NCI-H2029 (cell line): ENCODE measurements at regions not wholly inside any gene's neighbourhood (a gene's known extent, or its start where the extent isn't known, plus 50 kb on each side); places are given as distances from the start of the nearest gene placed in this dataset.
"Not testable (repeated sequence)": the region's sequence is repeated elsewhere in the genome, so short reads cannot be mapped to it uniquely, and the experiment has no call there.

Source experiments
- DNase-seq: peaks from one replicate; lab custom pipeline; 2025; lab: John Stamatoyannopoulos, UW

GRCh38 chr2:129468879-129469278 lies 510.6 kb upstream of the RAB6C start:
- no peak for DNase-seq

GRCh38 chr2:129469389-129469788 lies 510.1 kb upstream of the RAB6C start:
- no peak for DNase-seq

- DNase-seq = no peak
Observed at GRCh38 chr2:129469871-129470270, 509.6 kb upstream of the RAB6C start.

- DNase-seq = no peak
Observed at GRCh38 chr2:129478902-129479517, 500.5 kb upstream of the RAB6C start.

GRCh38 chr2:129479892-129480291 lies 499.6 kb upstream of the RAB6C start:
- no peak for DNase-seq

- no peak for DNase-seq
Observed at GRCh38 chr2:129480790-129481189, 498.7 kb upstream of the RAB6C start.

GRCh38 chr2:129481306-129482219 lies 497.9 kb upstream of the RAB6C start:
- no peak for DNase-seq

- no peak for DNase-seq
Observed at GRCh38 chr2:129482626-129483025, 496.8 kb upstream of the RAB6C start.

- no peak for DNase-seq
Observed at GRCh38 chr2:129483366-129483765, 496.1 kb upstream of the RAB6C start.

- no peak for DNase-seq
Observed at GRCh38 chr2:129484999-129485897, 494.2 kb upstream of the RAB6C start.

- DNase-seq = no peak
Observed at GRCh38 chr2:129488376-129488775, 491.1 kb upstream of the RAB6C start.

- DNase-seq = no peak
Observed at GRCh38 chr2:129490641-129491040, 488.8 kb upstream of the RAB6C start.

GRCh38 chr2:129491308-129491707 lies 488.2 kb upstream of the RAB6C start:
- no peak for DNase-seq

GRCh38 chr2:129492548-129492947 lies 486.9 kb upstream of the RAB6C start:
- DNase-seq = no peak

- no peak for DNase-seq
Observed at GRCh38 chr2:129499747-129500146, 479.7 kb upstream of the RAB6C start.

- no peak for DNase-seq
Observed at GRCh38 chr2:129502781-129503180, 476.7 kb upstream of the RAB6C start.

GRCh38 chr2:129504646-129505045 lies 474.8 kb upstream of the RAB6C start:
- no peak for DNase-seq

- no peak for DNase-seq
Observed at GRCh38 chr2:129518937-129519336, 460.5 kb upstream of the RAB6C start.

GRCh38 chr2:129532158-129532557 lies 447.3 kb upstream of the RAB6C start:
- not testable (repeated sequence) for DNase-seq

GRCh38 chr2:129548880-129549279 lies 430.6 kb upstream of the RAB6C start:
- DNase-seq = no peak

- DNase-seq = no peak
Observed at GRCh38 chr2:129550536-129550935, 428.9 kb upstream of the RAB6C start.

- DNase-seq = no peak
Observed at GRCh38 chr2:129554373-129554772, 425.1 kb upstream of the RAB6C start.
